GM12892 (cell line): ENCODE measurements at regions not wholly inside any gene's neighbourhood (a gene's known extent, or its start where the extent isn't known, plus 50 kb on each side); places are given as distances from the start of the nearest gene placed in this dataset.

Experiments used
- POLR2A ChIP-seq: IDR thresholded peaks from 2 replicates; pipeline ENCODE4 v1.6.1; 2011; ENCODE audit warnings: low read depth, low read length, control low read depth
- POLR2AphosphoS5 ChIP-seq: IDR thresholded peaks from 2 replicates; pipeline ENCODE4 v1.6.1; 2011; ENCODE audit warnings: low read depth, low read length, control low read depth

DNA sequence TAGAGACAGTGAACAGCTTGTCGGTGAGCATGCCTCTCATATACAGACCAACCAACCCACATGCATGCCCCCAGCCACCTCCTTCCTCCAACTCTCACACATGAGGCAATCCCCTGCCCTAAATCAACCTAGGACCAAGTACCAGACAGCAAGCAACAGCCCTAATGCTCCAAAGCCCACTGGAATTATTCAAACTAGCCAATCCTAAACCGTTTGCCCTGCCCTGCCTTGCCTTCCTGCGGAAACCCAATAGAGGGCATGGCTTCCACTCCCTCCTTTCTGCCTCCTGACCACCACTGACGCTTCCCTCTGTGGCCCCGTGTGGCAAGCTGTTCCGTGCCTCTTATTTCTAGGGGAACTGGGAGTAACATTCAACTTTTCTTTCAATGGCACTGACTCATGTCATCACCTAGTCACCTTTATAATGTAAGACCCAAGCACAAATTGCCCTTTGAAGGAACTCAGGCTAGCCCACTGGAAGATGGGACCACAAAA is 129.3 kb upstream of the GJB5 start:
- TF ChIP-seq POLR2A = no peak
- no peak for TF ChIP-seq POLR2AphosphoS5
